HEK293 (cell line): ENCODE measurements at regions not wholly inside any gene's neighbourhood (a gene's known extent, or its start where the extent isn't known, plus 50 kb on each side); places are given as distances from the start of the nearest gene placed in this dataset.

Experiments
- AEBP2 ChIP-seq: fragments of 450-650 bp; formaldehyde crosslinking; IDR thresholded peaks from 2 replicates; pipeline ENCODE4 v1.5.1; 2016; ENCODE audit warnings: missing biosample characterization, missing genetic modification characterization, borderline replicate concordance
- CTCF ChIP-seq: fragments of 450-650 bp; formaldehyde crosslinking; IDR thresholded peaks from 2 replicates; pipeline ENCODE4 v1.5.1; 2016; ENCODE audit warnings: missing biosample characterization, missing genetic modification characterization

DNA sequence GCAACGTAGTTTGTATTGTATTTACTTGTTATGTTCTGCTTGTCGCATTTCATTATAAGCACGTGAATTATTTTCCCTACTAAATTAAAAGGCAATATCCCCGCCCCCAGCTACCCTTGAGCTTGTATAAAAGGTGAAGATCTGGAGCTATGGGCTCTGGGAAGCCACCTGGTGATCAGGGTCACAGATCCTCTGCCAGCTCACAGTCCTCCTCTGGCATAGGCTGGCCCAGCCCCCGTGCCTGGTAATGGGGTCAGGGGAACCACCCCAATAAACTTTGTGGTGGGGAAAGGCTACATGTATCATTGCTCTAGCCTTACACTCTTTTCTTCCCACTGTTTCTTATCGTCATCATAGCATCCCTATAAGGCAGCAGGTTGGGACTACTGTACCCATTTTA is 190.2 kb upstream of the TSHZ3 start:
- TF ChIP-seq CTCF (tag by site-specific recombination), result no peak
- TF ChIP-seq AEBP2 (tag by site-specific recombination), result no peak
